ENCODE measurements at regions not wholly inside any gene's neighbourhood (a gene's known extent, or its start where the extent isn't known, plus 50 kb on each side); places are given as distances from the start of the nearest gene placed in this dataset.

DNA sequence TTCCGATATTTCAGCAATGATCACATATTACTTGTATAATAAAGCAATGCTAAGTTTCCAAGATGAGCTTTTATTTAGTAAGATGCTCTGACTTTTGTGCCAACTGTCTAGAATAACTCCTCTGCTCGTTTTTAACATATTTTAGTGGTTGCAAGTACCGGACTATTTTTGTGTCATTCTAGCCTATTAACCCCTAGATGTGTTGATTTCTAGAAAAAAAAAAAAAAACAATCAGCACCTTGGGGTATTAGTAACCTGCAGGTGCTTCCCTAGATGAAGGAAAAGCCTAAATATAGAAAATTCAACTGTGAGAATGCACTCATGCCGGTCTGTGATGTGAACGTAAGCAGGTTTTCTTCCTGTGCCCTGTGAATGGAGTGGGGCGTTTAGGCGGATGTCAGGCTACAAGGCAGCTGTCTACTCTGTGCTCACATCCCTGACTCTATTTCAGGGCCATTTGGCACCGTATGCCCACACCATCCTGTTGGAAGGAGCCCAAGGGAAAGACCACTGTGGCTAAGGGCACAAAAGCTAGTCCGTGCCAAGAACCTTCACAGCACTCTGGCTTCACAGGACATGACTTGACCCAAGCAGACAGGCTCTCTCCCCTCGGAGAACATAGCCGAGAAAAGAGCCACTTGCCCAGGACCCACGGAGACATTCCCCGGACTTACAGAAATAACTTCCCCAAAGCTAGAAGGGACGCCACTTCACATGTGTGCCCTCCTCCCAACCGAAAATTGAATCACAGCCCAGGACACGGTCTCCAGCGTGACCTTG is 60.9 kb upstream of the AGAP1 start:
- TF ChIP-seq, protein P1, sequence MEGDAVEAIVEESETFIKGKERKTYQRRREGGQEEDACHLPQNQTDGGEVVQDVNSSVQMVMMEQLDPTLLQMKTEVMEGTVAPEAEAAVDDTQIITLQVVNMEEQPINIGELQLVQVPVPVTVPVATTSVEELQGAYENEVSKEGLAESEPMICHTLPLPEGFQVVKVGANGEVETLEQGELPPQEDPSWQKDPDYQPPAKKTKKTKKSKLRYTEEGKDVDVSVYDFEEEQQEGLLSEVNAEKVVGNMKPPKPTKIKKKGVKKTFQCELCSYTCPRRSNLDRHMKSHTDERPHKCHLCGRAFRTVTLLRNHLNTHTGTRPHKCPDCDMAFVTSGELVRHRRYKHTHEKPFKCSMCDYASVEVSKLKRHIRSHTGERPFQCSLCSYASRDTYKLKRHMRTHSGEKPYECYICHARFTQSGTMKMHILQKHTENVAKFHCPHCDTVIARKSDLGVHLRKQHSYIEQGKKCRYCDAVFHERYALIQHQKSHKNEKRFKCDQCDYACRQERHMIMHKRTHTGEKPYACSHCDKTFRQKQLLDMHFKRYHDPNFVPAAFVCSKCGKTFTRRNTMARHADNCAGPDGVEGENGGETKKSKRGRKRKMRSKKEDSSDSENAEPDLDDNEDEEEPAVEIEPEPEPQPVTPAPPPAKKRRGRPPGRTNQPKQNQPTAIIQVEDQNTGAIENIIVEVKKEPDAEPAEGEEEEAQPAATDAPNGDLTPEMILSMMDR (IDR thresholded peaks at IDR 0.05): no peak
- no peak for TF ChIP-seq POLR2A (IDR thresholded peaks at IDR 0.05)
